GM19035 (cell line): ENCODE measurements at regions not wholly inside any gene's neighbourhood (a gene's known extent, or its start where the extent isn't known, plus 50 kb on each side); places are given as distances from the start of the nearest gene placed in this dataset.

Experiments used
- ATAC-seq: cut with Tn5 transposase; IDR thresholded peaks from one replicate; pipeline ENCODE4 v1.9.1; 2021; ENCODE audit not compliant: unreplicated experiment

- no peak for ATAC-seq
These were observed 111.0 kb downstream of the IRX5 start for GRCh38 chr16:55041540-55042234.

GRCh38 chr16:55042556-55043432, 112.1 kb downstream of the IRX5 start:
- no peak for ATAC-seq

- ATAC-seq = no peak
These were observed 112.8 kb downstream of the IRX5 start for GRCh38 chr16:55043499-55043898.

- no peak for ATAC-seq
These were observed 113.7 kb downstream of the IRX5 start for GRCh38 chr16:55044201-55044975.

GRCh38 chr16:55045329-55045728, 114.7 kb downstream of the IRX5 start:
- ATAC-seq = no peak

- no peak for ATAC-seq
These were observed 115.2 kb downstream of the IRX5 start for GRCh38 chr16:55045756-55046460.

GRCh38 chr16:55046513-55046912, 115.8 kb downstream of the IRX5 start:
- ATAC-seq = no peak

GRCh38 chr16:55046916-55047315, 116.3 kb downstream of the IRX5 start:
- ATAC-seq = no peak

- ATAC-seq = no peak
These were observed 116.7 kb downstream of the IRX5 start for GRCh38 chr16:55047331-55047730.

- ATAC-seq = no peak
These were observed 117.3 kb downstream of the IRX5 start for GRCh38 chr16:55047903-55048497.

GRCh38 chr16:55048745-55049144, 118.1 kb downstream of the IRX5 start:
- ATAC-seq = no peak

GRCh38 chr16:55051571-55052347, 121.1 kb downstream of the IRX5 start:
- ATAC-seq = no peak

- ATAC-seq = no peak
These were observed 121.7 kb downstream of the IRX5 start for GRCh38 chr16:55052348-55052734.

- no peak for ATAC-seq
These were observed 122.2 kb downstream of the IRX5 start for GRCh38 chr16:55052741-55053415.

- ATAC-seq = no peak
These were observed 124.6 kb downstream of the IRX5 start for GRCh38 chr16:55055262-55055661.

GRCh38 chr16:55056585-55057401, 126.1 kb downstream of the IRX5 start:
- no peak for ATAC-seq

GRCh38 chr16:55057866-55058265, 127.2 kb downstream of the IRX5 start:
- no peak for ATAC-seq

GRCh38 chr16:55058576-55058975, 127.9 kb downstream of the IRX5 start:
- no peak for ATAC-seq
